HG03469 (cell line): ENCODE measurements at regions not wholly inside any gene's neighbourhood (a gene's known extent, or its start where the extent isn't known, plus 50 kb on each side); places are given as distances from the start of the nearest gene placed in this dataset.

ENCODE experiments used
- ATAC-seq: cut with Tn5 transposase; IDR thresholded peaks from one replicate; pipeline ENCODE4 v1.9.1; 2021; ENCODE audit warnings: mild to moderate bottlenecking, moderate library complexity, moderate number of reproducible peaks; ENCODE audit not compliant: unreplicated experiment

GRCh38 chr22:48440176-48440575, 1387.5 kb downstream of the BRD1 start:
- no peak for ATAC-seq

DNA sequence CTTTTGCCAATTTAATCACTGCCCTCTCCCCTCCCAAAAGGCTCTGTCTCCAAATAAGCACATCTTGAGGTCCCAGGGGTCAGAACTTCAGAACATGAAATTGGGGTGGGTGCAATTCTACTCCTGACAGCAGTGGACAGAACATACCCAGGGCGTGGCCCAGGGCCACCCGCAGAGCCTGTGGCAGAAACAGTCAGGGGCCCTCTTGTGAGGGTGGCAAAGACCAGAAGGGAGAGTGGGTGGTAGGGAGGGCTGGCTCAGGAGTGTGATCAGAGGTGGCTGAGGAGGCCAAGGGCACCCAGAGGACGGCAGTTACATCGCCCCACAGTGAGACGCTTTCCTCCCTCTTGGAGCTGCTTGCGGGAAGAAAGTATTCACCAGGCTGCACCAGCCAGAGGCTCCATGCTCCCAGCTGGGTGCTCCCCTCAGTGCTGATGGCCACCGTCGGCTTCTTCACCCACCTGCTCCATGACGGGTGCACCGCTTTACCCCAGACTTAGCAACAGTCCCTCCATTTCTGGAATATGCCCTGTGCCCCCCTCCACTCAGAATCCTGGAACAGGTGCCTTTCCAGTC, 1388.0 kb downstream of the BRD1 start:
- no peak for ATAC-seq

- ATAC-seq: no peak
These were observed 1388.7 kb downstream of the BRD1 start for GRCh38 chr22:48438800-48439559.

DNA sequence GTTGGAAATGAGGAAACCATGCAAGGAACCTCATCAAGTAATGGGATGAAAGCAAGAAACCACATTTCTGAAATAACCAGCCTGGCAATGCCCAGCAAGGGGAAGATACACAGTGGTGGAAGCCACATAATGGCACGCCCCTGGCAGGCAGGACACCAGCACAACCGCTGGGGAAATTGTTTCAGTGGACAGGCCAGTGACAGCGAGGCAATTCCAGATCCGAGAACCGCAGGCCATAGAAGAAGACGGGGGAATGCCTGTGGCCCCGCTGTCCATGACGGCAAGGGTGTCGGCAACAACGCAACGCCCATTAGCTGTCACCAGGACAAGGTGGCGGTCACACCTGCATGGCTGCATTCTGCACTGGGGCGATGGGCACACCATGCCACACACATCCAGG, 1389.6 kb downstream of the BRD1 start:
- ATAC-seq: no peak

- ATAC-seq: no peak
These were observed 1391.3 kb downstream of the BRD1 start for GRCh38 chr22:48436201-48436931.

DNA sequence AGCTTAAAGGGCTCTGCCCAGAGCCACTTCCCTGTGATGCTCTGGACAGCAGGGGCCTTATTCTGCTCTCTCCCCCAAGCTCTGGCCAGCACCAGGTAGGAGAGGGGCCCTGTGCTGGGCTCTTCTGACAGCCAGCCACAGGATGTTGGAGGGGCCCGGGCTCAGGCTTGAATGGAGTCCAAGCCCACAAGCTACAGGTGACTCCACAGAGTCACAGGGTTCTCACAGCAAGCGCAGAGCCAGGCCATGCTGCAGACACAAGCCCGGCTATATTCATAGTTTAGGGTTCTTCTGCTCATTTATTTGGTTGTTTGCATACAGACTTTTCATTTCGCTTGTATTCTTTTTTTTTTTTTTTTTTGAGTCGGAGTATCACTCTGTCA, 1392.8 kb downstream of the BRD1 start:
- no peak for ATAC-seq

DNA sequence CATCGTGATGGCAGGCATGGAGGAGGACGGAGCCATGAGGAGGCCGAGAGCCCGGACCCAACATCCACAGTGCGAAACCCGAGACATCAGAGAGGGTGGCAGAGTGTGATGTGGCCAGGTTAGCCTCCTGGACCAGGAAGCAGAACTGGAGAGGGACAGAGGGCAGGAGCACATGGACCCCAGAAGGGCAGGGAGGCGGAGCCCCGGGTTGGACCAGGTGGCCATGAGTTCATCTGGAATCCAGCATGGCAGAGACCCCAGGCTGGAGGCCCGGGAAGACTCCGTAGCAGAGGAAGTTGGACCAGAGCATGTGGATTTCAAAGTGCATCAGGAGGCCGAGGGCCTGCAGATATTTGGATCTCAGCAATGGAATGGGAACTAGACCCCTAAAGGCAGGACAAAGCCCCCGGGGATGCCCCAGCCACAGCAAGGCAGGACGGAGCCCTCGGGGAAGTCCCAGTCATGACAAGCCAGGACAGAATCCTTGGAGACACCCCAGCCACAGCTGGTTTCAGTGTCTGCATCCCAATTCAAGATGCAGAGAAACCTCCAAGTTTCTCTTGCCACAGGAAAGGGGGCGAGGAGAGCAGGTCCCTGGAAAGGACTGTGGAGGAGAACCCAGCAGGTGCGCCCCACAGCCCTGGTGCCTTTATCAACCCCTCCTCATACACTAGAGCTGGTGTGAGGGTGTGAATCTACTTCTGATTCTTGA, 1393.4 kb downstream of the BRD1 start:
- ATAC-seq: no peak

- ATAC-seq: no peak
These were observed 1394.0 kb downstream of the BRD1 start for GRCh38 chr22:48433647-48434046.

DNA sequence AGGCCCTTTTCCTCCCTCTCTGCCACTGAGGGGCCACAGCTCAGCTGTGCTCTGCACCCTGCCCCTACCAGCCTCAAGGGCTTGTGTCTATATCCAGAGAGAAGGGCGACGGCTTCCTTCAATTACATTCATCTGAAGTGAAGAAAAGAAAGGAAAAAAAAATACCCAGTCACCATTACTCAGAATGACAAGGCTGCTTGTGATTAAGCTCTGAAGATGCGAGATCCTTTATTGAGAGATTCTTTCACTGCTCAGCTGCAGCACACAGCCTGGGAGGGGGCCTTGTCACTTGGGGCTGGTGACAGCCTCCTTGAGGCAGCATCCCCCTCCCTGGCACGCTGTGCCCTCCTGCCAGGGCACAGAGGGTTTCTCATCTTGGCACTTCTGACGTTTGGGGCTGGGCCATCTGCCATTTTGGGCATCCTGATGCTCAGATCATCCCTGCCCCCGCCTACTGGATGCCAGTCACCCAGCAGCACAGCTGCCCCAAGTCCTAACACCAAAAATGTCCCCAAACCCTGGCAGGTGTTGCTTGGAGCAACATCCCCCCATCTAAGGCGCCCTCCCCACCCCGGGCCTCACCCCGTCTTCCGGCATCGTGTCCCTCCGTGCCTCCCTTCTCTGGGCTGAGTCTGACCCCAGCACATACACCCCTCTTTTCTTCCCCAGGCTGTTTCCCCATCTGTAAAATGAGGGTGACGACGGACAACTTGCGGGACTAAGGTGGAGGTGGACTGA, 1394.7 kb downstream of the BRD1 start:
- no peak for ATAC-seq

GRCh38 chr22:48431536-48432315, 1395.9 kb downstream of the BRD1 start:
- ATAC-seq: no peak

GRCh38 chr22:48431014-48431413, 1396.7 kb downstream of the BRD1 start:
- no peak for ATAC-seq

- no peak for ATAC-seq
These were observed 1398.1 kb downstream of the BRD1 start for GRCh38 chr22:48429446-48430020.

GRCh38 chr22:48428631-48429371, 1398.9 kb downstream of the BRD1 start:
- no peak for ATAC-seq

DNA sequence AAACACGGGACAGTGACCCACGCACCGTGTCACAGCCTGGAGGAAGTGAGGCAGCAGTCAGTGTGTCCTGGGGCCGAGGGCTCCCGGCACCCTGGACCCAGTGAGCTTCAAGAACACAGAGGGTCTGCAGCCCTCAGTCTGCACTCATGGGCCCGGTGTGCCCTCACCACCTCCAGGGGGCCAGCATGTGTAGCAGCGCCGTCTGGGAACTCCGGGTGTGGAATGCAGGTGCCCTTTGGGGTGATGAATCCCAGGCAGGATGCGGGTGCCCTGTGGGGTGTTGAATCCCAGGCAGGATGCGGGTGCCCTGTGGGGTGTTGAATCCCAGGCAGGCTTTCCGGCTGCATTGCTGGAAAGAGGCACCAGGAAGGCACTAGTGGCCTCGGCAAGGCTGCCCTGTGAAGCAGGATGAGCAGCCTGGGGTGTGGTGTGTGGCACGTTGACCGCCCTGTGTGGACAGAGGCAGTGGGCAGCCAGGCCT, 1399.9 kb downstream of the BRD1 start:
- no peak for ATAC-seq

DNA sequence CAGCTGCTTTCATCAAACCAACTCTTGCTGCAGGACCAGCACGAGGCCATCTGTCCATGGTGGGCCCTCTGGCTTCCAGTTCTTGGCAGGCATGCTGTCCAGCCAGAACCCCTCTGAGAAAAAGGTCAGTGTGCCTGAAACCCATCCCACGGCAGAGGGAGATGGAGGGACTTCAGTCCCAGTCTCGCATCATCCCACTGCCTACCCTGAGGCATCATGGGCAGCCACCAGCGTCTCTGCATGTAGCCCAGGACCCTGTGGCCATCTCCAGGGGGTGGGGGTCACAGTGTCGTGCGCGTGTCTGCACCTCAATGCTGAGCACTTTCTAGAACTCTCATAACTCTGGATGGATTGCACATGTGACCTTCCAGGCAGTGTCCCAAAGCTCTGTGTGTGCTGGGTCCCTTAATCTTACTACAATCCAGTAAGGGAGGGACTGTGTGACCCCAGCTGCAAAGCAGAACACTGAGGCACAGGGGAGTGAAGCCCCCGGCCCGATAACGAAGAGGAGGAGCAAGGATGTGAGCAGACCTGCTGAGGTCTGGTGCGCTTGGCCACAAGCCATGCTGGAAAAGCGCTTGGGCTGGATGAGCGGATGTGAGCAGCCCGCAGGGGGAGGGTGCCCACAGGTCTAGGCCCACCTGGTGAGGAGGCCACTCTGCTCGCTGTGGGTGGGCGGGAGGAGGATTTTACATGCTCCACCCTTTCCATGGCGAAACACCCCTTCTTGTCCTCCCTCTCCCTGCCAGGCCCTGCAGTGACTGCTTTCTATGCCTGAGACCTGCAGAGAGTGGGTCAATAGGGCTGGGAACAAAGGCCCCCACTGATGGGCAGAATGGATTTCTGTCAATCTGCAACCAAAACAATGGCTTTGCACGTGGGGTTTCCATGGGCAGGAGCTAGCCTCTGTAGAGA, 1401.0 kb downstream of the BRD1 start:
- ATAC-seq: no peak

GRCh38 chr22:48425641-48426040, 1402.0 kb downstream of the BRD1 start:
- ATAC-seq: no peak

DNA sequence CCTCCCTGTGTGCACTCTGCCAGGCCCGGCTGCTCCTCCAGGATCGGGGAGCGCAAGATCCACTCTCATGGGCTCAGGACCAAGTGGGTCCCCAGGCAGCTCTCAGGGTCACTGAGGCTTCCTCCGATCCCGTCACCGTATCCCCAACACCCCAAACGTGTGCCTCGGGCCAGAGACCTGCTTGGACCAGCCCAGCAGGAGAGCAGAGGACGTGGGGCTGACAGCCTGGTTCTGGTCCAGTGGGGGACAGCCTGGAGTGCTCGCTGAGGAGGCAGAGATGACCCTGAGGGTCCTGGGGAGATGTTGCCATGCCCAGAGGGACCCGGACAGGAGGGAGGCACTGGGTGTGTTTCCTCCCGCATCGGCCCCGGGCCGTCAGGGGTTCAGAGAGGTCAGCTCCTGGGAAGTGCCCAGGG, 1402.6 kb downstream of the BRD1 start:
- ATAC-seq: no peak

DNA sequence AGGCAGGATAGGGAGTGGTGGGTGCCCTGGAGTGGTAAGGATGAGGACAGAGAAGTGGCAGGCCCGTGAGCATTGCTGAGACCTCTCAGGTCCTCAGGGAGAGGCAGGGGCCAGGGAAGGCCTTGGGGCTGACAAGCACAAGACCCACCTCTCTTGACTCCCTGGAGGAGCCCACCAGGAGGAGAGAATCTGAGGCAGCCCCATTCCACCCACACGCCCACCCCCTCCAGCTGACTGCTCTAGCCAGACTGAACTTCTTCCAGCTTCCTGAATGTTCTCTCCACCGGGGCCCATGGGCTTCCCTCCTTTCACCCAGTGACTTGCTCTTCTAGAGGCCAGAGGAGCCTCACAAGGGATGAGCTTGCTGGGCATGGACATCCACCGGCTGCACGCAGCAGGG, 1403.0 kb downstream of the BRD1 start:
- no peak for ATAC-seq
